Panc1 (cell line): ENCODE measurements at regions not wholly inside any gene's neighbourhood (a gene's known extent, or its start where the extent isn't known, plus 50 kb on each side); places are given as distances from the start of the nearest gene placed in this dataset. TPM values are rescaled to one million over a fixed set of nuclear protein-coding genes. Genes with fewer than 3 reads are reported as not detected.

Experiments
- ATAC-seq: fragments of 200-7000 bp; cut with Tn5 transposase; 2 replicates; pipeline ENCODE4 v1.9.1; 2020; ENCODE audit warnings: mild to moderate bottlenecking, moderate library complexity
- BruUV-seq: library from RNA; stranded (reverse); fragments of 400-500 nt; replicated peaks from 2 replicates; lab custom pipeline; 2021; lab: Mats Ljungman, UMichigan
- CTCF ChIA-PET: fragments of 300-600 bp; sonication (Branson Sonifier 250); formaldehyde crosslinking; loops from one replicate; lab custom pipeline; 2022; ENCODE audit warnings: antibody characterized with exemption; lab: Charles Lee
- POLR2A ChIA-PET: fragments of 300-600 bp; sonication (Branson Sonifier 250); formaldehyde crosslinking; loops from one replicate; lab custom pipeline; 2022; ENCODE audit warnings: antibody characterized with exemption; lab: Charles Lee
- DNase-seq: peaks from one replicate; pipeline ENCODE4 v3.0.0-alpha.2; 2010; ENCODE audit warnings: low read depth, low spot score
- H3K27ac ChIP-seq: 2 replicates; pipeline ENCODE4 v1.5.1; 2011; ENCODE audit warnings: mild to moderate bottlenecking, low read length, inconsistent platforms
- H3K27me3 ChIP-seq: fragments of 200-500 bp; sonication (Bioruptor generic); 2 replicates; pipeline ENCODE4 v1.6.0; 2014; ENCODE audit warnings: low read length, inconsistent platforms; ENCODE audit not compliant: control insufficient read depth, insufficient read depth
- H3K36me3 ChIP-seq: fragments of 200-500 bp; sonication (Bioruptor generic); 2 replicates; pipeline ENCODE4 v1.5.1; 2014; ENCODE audit warnings: inconsistent platforms, mild to moderate bottlenecking, low read length, moderate library complexity; ENCODE audit not compliant: control insufficient read depth, insufficient read depth
- H3K4me1 ChIP-seq: 2 replicates; pipeline ENCODE4 v1.5.1; 2011; ENCODE audit warnings: inconsistent platforms, mild to moderate bottlenecking, low read length, moderate library complexity; ENCODE audit not compliant: control insufficient read depth, insufficient read depth
- H3K4me3 ChIP-seq, 2 experiments: 2 replicates each; pipeline ENCODE4 v1.5.1; 2011 to 2012; ENCODE audit warnings: low read depth in 2 of 2, low read length in 2 of 2, mild to moderate bottlenecking in 2 of 2, inconsistent platforms in 1 of 2, moderate library complexity in 1 of 2
- H3K9me3 ChIP-seq: fragments of 200-500 bp; sonication (Bioruptor generic); 2 replicates; pipeline ENCODE4 v1.5.1; 2014; ENCODE audit warnings: low read depth, mild to moderate bottlenecking, inconsistent platforms, low read length, moderate library complexity; ENCODE audit not compliant: control insufficient read depth, insufficient read depth
- SIN3A ChIP-seq: IDR thresholded peaks from 2 replicates; pipeline ENCODE4 v1.6.1; 2012; ENCODE audit warnings: low read depth, mild to moderate bottlenecking, low read length, moderate library complexity, borderline replicate concordance; ENCODE audit not compliant: insufficient read depth
- TCF7L2 ChIP-seq: IDR thresholded peaks from 2 replicates; pipeline ENCODE4 v1.6.1; 2011; ENCODE audit warnings: mild to moderate bottlenecking, low read depth, low read length, inconsistent platforms
- in situ Hi-C: cut with HindIII; loops from 2 replicates; pipeline ENCODE4 v1.10.0; 2016; ENCODE audit warnings: low sequenced_read_pairs, low pct_unique_long_range_greater_than_20kb
- intact Hi-C: fragments of 100-400 bp; cut with micrococcal nuclease; formaldehyde crosslinking; loops from one replicate; pipeline ENCODE4 v1.10.0; 2022; ENCODE audit not compliant: unreplicated experiment
- microRNA-seq: library from miRNA; unstranded; fragments of <30 nt; microRNA quantifications from one replicate; pipeline ENCODE4 v1.1.0, GENCODE V29; 2020; ENCODE audit not compliant: unreplicated experiment

- H3K27ac ChIP-seq = no peak overlapping the region
Observed at GRCh38 chr12:47286676-47287075, 206.9 kb upstream of the AMIGO2 start.

More at GRCh38 chr12:47286676-47287075, 206.9 kb upstream of the AMIGO2 start:
- Histone ChIP-seq H3K36me3 (no peaks in the 10 kb centered on the region), H3K4me1 (no peaks in the 10 kb centered on the region), H3K4me3 (no peak overlapping the region), H3K9me3 (no peaks in the 10 kb centered on the region), H3K27me3 (no peaks in the 10 kb centered on the region)
- in situ Hi-C loops = no loop called here
- intact Hi-C loops = no loop called here
- no peak for TF ChIP-seq SIN3A
- no peak for TF ChIP-seq TCF7L2
- BruUV-seq = no TSS peak
- DNase-seq = no peak
- ChIA-PET POLR2A (no interaction called here), CTCF (no interaction called here)
- ATAC-seq = no peak

Small RNA genes in the stretch of these regions (microRNA-seq; reads per million reads assigned to microRNA genes)
- not detected for gene MIR4494
